Femur (tissue), 1 donor: ENCODE measurements at regions not wholly inside any gene's neighbourhood (a gene's known extent, or its start where the extent isn't known, plus 50 kb on each side); places are given as distances from the start of the nearest gene placed in this dataset.
"Not testable (repeated sequence)": the region's sequence is repeated elsewhere in the genome, so short reads cannot be mapped to it uniquely, and the experiment has no call there.

Experiments used
- DNase-seq: peaks from one replicate; pipeline ENCODE4 v3.0.0-alpha.2; 2017

DNA sequence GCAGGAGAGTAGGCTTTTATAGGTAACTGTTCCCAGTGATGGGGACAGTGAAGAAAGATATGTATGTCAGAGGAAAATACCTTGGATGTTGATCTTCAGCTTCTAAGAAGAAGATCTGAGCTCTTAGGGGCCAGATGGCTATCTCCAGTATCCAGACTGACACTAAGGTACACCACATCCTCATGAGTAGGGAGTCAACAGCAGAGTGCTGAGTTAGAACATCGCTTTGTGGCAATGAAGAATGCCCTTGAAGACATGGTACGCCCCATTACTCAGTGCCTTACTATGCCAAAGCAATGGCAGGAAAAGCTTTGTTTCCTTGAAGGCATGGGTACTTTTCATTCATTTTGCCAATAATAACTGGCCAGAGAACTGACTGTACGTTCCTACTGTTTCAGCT, 263.7 kb downstream of the CEMIP2 start:
- DNase-seq = no peak

DNA sequence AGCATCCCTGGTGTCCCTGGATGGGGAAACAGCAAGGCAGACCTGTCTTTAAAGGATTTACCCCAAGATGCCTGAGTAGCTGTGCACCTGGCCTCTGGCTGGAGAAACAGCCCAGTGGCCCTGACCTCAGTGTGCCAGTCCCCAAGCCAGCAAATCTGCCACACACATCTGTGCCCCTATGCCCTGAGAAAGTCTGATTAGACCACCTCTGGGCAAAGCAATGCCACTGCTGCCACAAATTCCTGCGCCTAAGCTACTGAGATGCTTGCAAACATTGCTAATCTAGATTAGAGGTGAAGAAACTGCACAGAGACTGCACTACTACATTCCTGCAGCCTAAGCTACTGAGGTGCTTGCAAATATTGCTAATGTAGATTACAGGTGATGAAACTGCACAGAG, 269.6 kb downstream of the CEMIP2 start:
- no peak for DNase-seq

DNA sequence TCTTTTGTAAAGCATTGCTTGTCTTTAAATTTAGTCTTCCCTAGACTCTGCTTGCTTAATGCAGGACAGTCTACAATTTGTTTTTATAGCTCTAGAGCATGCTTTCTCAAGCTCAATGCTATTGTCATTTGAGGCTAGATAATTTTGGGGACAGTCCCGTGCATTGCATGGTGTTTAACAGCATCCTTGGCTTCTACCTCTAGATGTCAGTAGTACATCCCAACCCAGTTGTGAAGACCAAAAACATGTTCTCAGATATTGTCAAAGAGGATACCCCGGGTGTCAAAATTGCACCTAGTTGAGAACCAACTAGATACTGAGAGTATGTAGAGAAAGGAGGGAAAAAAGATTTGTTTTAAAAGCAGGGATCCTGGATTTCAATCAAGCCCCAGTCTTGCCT, 277.5 kb downstream of the CEMIP2 start:
- DNase-seq = no peak

- peak; percentile 26 for DNase-seq
Observed at GRCh38 chr9:71487061-71487460, 281.3 kb downstream of the CEMIP2 start.

DNA sequence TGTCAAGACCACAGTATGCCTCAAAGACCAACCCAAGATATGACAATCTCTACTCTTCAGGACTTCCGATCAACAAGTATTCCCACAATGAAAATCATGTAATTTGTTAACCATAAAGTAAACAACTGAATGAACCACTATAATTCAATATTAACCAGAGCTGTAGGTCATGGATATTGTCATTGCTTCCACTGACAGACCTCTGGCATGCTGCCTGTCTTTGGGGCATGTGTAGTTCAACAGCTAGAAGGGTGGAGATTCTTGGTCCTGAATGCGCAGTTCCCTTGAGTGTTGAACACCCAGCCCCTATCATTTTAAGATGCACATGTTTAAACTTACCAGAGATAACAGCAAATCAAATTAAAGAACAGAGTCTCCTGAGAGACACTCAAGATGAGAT, 283.0 kb downstream of the CEMIP2 start:
- DNase-seq = no peak

GRCh38 chr9:71483436-71483835, 284.9 kb downstream of the CEMIP2 start:
- DNase-seq = no peak

- DNase-seq = no peak
Observed at GRCh38 chr9:71479621-71480020, 288.7 kb downstream of the CEMIP2 start.

DNA sequence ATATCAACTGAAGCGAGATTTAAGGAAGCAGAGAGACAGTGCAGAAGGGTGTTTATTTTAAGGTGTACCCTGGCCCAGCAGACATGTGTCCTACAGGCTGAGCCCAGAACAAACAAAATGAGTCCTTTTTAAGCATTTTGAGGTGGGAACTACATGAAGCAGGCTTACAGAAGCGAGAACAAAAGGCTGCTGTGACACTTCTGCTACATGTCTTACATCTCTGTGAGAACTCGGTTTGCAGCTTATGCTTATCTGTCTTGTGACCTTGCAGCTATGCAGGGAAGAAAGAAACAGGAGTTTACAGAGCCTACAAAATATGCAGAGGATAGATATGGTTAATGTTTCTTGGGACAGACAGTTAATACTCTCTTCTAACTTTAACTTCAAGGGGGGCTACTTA, 295.9 kb downstream of the CEMIP2 start:
- DNase-seq = no peak

DNA sequence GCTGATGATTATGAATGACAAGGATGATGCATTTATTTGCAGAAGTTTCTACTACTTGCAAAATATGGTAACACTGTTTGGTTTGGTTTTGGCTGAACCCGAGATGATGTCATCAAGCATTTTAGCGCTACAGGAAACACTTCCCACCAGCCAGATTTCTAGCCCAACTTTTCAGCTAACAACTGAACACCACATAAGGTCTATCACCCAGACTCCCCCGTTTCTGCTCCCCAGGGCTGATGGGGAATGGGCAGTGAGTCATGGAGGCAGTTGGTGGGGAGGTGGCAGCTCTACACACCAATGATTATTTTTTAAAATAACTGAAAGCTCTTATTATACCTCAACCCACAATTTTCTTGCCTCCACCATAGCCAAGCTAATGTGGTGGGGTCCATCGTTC, 302.9 kb downstream of the CEMIP2 start:
- DNase-seq = no peak

- DNase-seq = no peak
Observed at GRCh38 chr9:71459082-71459481, 309.2 kb downstream of the CEMIP2 start.

DNA sequence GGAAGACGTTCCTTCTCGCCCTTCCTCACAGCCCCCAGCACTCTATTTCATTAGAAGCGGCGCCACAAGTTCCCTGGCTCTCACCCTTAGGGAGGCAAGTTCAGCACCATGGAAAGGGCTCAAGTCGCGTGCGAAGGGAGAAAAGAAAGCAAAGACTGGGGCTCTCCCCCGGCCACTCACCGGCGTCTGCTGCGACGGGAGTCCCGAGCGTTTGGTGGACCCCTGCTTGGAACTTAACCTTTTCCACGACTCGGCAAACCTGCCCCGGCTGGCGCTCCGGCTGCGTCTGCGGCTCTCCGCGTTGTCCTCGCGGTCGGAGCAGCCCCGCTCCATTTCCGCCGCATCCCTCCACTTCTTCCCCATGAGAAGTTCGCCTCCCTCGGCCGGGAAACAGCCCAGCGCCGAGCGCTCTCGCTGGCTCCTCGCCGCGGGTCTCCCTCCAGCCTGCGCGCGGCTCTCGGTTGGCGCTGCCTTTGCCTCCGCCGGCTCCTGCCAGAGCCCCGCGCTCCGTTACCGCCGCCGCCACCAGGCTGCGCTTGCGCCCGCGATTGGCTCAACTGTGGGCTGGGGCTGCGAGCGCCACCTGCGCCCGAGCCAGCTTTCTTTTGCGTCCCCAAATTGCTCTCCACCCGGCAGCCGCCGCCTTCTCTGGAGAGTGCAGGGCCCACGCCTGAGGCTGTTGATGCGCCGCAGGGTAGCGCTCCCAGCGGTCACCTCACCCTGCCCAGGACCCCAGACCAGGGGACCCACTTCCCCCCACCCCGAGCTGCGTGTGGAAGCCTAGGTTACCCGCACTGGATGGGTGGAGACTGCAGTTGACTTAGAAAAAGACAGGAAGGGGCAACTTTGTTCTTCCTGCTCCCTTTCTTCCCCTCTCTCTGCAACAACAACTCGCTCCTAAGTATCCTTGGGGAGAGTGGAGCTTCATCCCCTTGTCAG, 321.6 kb downstream of the CEMIP2 start:
- peak; percentile 83 for DNase-seq

GRCh38 chr9:71446106-71446472, 322.2 kb downstream of the CEMIP2 start:
- DNase-seq = no peak

- no peak for DNase-seq
Observed at GRCh38 chr9:71442937-71443336, 321.5 kb upstream of the TRPM3 start.

DNA sequence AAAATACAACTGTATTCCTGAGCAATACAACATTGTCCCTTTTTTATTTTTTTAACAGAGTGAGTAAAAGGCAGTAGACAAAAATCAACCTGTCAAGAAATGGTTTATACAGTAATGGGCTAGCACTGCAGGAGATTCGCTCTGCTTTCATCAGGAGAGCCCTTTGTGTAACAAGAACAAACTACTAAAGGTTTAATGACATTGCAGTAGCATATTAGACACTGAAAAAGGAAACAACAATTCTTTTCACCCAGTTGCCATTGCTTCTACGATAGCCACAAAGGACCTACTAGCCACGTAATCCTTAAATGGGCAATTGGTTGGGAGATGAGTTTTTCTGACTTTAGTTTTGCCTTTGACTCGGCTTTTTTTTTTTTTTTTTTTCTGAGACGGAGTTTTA, 319.8 kb upstream of the TRPM3 start:
- DNase-seq = no peak

- no peak for DNase-seq
Observed at GRCh38 chr9:71431931-71432330, 310.5 kb upstream of the TRPM3 start.

DNA sequence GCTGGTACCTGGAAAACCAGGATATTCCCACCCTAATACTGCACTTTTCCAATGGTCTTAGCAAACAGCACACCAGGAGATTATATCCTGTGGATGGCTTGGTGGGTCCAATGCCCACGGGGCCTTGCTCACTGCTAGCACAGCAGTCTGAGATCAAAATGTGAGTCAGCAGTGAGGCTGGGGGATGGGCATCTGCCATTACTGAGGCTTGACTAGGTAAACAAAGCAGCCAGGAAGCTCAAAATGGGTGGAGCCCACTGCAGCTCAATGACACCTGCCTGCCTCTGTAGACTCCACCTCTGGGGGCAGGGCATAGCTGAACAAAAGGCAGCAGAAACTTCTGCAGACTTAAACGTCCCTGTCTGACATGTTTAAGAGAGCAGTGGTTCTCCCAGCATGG, 285.9 kb upstream of the TRPM3 start:
- DNase-seq = not testable (repeated sequence)

DNA sequence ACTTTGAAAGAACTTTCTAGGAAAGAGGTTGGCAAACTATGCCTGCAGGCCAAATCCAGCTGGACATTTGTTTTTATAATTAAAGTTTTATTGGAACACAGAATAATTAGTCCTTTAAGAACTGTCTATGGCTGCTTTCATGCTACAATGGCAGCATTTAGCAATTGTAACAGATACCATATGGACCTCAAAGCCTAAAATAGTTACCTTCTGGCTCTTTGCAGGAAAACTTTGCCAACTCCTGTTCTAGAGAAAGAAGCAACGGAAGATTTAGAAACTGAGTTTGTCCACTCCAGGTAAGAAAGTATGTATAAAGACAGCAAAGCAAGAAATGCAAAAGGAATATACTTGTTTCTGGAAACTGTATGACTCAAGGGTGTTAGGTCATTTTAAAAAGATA, 281.7 kb upstream of the TRPM3 start:
- no peak for DNase-seq

DNA sequence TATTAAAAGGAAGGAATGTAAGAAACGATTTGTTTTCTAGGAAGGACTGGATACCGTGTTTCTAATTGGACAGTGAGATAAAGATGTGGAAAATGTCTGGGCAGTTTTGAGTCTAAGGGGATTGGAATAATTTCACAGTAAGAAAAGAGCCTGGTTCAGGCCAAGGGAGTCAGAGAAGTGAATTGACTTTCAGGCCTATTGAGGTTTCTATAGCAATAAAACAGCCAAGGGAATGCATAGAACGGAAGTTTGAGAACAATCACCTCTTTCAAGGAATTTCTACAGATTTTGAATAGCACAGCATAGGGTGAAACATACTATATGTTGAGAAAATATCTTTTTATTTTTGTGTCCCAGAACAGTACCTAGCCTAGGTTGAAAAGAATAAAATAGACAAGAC, 271.6 kb upstream of the TRPM3 start:
- DNase-seq = no peak

GRCh38 chr9:71384343-71384742, 262.9 kb upstream of the TRPM3 start:
- no peak for DNase-seq

DNA sequence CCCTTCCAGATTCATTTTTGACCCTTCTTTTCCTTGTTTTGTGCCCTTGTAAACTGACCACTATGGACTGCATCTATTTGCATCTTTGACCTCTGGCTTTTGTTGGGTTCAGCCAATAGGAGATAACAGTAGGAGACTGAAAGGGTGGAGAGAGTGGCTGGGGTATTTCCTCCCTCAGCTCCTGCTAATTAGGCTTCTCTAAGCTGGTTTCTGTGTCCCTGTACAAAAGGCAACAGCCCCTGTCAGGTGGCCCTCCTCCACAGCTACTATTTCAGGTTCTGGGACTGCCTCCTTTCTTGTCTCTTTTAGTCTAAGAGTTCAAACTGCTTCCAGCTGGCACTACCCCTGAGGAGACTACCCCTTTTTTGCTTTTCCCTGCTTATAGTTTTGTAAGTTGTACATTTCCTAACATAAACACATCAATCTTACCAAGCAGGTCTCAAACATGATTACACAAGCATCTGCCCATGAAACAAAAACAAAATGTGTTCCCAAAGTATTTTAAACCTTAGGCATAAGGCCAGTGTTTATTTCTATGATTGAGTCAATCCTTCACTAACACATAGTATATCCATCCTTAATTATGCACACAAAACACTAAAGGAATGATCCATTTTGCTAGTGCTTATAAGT, 262.0 kb upstream of the TRPM3 start:
- no peak for DNase-seq

DNA sequence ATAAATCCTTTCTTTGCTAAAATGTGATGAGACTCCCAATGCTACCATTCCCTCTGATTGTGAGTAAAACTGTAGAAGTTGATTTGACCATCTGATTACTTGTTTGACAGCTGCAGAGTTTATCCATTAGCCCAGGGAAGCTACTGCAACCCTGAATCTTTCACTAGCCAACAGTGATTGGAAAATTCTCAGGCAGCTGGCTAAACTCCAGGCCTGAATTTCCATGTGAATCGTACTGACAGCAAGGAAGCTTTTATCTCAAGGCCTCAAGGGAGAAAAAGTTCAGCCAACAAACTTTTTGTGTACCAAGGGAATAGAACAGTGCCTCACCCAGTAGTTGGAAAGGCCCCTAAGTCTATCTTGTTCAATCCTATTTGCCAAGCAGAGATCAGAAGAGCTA, 246.7 kb upstream of the TRPM3 start:
- DNase-seq = no peak

DNA sequence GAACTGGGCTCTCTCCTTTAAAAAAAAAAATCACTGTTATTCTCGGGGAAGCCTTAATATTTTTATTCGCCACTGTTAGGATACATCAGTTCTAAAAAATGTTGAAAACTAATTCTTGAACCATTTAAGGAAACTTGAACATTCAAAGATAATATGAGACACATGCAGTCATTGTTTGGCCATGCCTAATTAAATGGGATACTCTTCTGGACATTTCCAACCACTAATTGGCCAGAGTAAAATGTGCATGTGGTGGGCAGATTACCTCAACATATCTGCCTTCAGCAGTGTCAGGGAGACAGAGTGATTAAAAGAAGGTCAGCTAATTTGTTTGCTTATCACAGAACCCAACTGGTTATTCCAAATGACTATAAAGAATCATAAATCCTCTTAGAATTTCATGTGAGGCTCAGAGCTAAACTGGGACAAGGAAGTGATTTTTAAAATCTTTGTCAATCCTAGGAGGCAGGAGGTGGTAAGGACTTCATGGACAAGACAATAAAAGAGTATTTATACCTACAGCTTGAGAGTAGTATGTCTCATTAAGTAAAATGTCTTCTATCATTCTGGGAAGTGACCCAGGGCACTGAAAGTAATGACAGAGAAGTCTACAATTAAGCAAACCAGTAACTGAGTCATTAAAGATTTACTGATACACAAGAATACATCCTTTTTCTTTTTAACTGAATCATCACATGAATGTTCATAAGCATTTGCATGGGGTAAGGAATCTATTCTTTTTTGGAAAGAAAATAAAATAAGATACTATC, 242.9 kb upstream of the TRPM3 start:
- no peak for DNase-seq

DNA sequence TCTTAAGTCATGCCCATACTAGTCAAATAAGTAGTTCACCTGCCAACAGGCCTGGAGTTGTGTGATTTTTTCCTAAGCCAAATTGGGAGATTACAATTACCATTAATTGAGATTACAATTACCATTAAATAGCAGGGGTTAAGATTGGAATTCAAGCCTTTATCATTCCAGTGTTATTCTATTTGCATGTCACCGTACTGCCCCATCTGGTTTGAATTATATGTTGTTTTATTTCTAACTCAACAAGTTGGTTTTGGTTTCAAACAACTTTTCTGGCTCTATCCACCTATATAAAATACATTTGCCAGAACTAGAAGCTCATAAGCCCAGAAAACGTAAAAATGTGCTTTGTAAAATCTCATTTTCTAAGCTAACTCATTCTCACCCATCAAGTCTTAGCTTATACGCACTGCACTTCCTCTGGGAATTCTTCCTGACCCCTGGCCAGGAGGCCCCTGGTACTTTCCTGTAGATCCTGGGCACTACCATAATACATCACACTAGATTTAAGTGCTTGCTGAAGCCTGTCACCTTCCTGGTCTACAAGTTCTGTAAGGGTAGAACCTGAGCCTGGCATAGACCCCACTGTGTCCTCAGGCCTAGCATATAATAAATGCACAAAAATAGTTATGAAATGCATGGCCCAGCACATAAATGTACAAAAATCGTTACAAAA, 242.0 kb upstream of the TRPM3 start:
- no peak for DNase-seq
